NCI-H1048 (cell line): ENCODE measurements at regions not wholly inside any gene's neighbourhood (a gene's known extent, or its start where the extent isn't known, plus 50 kb on each side); places are given as distances from the start of the nearest gene placed in this dataset.

Experiments
- DNase-seq: peaks from one replicate; lab custom pipeline; 2025; lab: John Stamatoyannopoulos, UW

DNA sequence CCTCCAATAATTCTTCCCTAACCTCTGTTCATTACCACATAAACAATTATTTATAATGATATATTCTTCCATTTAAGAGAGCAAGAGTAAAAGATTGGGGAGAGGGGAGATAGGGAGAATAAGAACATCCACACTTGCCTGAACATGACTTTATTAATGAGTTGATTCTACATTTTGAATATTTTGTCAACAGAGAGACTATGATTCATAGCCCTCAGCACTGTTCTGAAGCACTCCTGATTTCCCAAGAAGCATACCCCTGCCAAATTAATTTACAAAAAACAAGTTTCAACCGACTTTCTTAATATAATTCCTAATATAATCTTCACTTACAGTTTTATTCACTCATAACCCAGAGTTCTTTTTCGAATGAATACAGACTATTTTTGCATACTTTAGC lies 828.8 kb downstream of the ROBO2 start:
- DNase-seq = no peak

DNA sequence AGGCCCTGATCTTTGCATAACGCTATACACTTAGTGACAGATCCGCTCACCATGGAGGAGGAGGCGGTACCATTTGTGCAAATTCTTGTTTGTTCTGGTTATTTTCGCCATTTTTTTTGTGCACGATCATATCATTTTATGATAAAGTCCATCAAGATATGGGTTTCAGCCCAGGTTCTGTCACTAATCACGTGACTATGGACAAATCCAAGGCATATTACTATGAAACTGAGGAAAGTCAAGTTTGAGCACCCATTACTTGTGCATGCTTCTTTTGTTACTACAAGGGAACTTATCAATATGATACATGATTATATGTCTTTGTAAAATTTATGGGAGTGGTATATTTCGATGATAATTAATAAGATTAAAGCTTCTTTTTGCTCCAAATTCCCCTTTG lies 829.5 kb downstream of the ROBO2 start:
- no peak for DNase-seq

DNA sequence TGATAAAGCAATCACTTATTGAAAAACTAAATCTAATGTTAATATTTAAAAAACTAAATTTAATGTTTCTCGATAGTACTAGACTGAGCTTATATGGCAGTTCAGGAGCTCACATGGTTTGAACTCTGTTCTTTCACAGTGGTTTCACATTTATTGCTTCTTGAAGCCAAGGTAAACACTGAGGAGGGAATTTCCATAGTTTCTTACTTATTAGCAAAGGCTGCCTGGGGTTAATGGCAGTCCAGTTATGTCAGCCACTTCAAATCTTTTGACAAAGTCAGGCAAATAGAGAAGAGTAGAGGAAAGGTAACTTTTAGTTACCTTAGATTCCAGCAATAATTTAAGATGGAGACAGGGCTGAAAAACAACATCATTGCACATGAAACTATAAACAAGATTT lies 831.5 kb downstream of the ROBO2 start:
- no peak for DNase-seq

DNA sequence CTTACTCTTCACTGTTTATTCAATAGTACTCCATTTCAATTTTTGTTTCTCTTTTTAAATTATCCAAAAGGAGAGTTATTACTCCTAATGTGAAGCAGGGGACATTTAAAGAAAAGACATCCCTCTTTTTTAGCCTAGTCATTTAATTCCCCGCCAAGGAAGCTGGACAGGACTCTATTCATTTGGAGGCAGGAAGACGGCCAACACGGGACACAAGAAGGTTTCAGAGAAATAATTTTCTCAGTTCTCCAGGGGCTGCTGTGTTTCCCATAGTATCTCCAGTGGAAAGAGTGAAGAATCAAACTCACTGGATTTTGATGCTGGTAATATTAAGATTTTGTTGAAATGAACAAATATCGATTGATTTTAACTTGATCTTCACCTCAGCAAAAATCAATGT lies 833.7 kb downstream of the ROBO2 start:
- no peak for DNase-seq

DNA sequence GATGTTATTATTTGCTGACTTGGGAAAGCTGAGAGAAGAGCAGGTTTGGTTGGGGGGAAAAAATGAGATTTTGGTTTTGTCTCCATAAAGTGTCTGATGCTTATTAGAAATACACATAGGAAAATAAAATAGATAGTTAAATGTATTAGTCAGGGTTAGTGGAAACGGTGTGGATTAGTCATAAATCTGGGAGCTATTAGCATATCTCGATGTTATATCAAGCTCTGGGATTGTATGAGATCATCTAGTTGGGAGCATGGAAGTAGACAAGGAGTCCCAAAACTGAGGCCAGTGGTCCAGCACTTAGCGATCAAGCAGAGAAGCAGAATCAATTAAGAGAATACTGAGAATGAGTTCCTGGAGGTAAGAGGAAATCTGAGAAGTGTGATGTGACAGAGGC lies 845.5 kb downstream of the ROBO2 start:
- no peak for DNase-seq

DNA sequence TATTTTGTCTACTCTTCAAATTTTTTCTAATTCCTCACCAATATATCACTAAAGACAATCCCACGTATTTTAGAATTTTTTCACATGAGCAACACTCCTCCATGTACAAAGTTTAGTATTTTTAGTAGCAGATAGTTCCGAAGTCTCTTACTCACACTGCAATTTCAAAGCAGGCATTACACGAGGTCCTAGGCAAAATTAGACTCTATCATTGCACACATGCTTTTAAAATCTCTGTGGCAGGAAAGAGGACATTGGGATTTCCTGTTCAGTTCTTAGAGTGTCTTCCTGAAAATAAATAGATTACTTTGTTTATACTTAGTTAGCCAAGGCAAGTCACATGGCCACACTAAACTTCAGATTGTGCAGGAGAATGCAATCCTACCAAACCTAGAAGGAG lies 847.7 kb downstream of the ROBO2 start:
- no peak for DNase-seq

DNA sequence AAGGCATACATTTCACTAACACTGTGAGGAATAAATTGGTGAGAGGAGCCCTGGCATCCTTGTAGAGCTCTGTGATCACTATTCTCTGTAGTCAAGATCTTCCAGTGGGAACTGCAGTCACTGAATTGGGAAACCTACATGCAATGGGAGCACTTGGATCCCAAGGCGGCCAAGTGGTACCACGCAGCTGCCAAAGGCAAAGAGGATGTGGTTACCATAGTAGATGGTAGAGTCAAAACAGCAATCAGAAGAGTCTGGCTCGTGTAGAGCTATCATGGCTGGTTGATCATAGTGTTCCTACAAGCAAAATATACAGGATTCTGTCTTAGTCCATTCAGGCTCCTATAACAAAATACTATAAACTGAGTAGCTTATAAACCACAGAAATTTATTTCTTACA lies 849.7 kb downstream of the ROBO2 start:
- DNase-seq = no peak

DNA sequence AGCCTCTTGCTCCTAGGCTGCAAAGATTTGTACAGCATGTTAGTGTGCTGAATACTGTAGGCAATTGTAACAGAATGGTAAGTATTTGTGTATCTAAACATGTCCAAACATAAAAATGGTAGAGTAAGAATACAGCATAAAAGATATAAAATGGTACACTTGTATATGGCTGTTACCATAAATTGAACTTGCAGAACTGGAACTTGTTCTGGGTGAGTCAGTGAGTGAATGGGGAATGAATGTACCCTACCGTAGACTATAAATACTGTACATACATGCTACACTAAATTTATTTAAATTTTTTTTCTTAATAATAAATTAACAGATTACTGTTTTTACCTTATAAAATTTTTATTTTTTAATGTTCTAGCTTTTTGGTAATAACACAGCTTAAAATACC lies 858.7 kb downstream of the ROBO2 start:
- DNase-seq = no peak

DNA sequence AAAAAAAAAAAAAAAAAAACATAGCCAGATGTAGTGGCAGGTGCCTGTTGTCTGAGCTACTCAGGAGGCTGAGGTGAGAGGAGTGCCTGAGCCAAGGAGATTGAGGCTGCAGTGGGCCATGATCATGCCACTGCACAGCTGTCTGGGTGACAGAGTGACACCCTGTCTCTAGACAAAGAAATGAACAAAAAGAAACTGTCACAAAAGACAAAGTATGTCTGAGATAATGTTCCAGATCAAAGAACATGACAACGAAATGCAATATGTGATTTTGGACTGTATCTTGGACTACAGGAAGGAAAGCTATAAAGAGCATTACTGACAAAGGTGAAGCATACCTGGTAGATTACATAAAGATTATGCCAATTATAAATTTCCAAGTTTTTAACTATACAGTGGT lies 862.8 kb downstream of the ROBO2 start:
- no peak for DNase-seq

DNA sequence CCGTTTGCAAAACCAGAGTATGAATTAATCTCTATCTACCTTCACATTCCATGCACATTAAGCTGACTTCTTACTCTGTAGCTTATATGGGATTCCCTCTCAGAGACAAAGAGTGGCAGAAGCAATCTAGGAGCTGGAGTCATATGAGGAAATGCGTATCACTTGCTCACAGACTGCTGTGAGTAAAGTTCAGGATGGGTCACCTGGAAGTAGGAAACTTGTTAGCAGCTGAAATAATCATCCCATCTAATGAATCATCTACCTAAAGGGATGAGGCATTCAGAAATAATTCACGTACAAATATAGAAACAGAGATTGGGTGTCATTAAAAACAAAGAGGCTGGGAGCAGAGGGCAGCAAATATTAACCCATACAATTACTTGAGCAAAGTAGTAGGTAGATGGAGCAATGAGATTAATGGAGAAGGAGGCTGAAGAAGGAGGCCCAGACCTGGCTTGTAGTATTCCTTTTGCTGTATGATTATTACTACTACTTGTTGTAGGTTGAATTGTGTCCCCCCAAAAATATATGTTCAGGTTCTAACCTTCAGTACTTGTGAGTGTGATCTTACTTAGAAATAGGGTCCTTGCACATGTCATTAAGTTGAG lies 866.3 kb downstream of the ROBO2 start:
- DNase-seq = no peak

DNA sequence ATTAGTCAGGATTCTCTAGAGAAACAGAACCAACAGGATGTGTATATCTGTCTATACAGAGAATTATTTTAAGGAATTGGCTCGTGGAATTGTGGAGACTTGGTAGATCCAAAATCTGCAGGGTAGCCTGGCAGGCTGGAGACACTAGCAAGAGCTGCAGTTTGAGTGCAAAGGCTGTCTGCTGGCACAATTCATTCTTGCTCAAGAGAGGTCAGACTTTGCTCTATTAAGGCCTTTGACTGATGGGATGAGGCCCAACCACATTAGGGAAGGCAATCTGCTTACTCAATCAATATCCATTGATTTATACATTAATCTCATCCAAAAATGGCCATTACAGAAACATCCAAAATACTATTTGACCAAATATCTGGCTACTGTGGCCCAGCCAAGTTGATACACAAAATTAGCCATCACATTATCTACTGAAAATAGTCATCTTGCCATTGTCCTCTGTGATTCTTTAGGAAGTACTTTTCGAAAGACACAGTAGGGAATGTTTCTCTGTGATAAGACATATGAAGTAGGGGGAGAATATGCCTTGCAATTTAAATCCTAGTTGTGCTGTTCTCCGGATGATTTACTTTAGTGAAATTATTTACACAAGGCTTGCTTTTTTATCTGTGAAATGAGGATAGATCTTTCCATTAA lies 873.8 kb downstream of the ROBO2 start:
- no peak for DNase-seq

DNA sequence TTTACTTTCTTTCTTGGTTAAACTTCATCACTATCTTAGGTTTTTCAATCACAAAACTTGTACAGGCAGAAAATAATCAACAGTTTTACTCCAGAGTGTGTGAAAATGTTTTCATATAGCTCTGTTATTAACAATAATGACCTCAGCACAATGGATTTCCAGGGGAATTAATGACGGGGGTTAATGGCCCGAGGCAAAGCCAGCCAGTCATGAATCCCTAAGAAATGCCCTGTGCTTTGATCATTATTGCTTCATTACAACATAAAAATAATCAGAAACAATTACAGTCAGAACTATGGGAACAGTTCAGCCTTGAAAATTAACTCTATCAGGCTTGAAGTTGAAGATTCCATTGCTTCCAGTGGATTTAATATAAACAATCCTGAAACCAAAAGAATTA lies 875.4 kb downstream of the ROBO2 start:
- DNase-seq = no peak

DNA sequence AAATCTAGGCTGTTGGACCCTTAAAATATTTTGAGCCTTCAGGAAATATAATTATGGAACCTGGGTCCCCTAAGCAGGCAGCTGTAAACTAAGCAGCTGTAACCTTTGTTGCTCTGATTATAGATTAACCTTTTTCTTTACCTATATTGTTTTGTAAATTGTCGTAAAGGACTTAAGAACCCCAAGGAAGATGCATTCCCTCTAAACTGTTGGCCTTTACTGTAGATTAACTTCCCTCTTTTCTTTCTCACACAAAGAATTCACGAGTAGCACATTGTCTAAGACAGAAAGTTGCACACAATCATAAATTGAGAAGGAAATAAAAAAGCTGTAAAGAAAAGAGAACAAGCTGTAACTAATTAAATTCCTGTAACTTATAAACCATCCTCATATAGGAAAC lies 877.3 kb downstream of the ROBO2 start:
- DNase-seq = no peak

DNA sequence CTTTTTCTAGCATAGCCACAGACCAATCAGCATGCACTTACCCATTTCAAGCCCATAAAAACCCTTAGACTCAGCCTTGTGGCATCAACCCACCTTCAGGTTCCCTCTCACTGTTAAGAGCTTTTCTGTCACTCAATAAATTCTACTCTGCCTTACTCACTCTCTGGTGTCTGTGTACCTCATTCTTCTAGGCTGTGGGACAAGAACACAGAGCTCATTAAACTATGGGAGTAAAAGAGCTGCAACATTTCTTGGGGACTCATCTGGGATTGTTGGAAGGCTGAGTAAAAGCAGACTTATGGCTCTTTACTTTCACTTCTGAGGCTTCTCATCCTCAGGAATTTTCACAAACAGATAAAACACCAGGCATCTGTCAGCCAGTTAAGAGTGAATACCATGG lies 879.3 kb downstream of the ROBO2 start:
- no peak for DNase-seq

DNA sequence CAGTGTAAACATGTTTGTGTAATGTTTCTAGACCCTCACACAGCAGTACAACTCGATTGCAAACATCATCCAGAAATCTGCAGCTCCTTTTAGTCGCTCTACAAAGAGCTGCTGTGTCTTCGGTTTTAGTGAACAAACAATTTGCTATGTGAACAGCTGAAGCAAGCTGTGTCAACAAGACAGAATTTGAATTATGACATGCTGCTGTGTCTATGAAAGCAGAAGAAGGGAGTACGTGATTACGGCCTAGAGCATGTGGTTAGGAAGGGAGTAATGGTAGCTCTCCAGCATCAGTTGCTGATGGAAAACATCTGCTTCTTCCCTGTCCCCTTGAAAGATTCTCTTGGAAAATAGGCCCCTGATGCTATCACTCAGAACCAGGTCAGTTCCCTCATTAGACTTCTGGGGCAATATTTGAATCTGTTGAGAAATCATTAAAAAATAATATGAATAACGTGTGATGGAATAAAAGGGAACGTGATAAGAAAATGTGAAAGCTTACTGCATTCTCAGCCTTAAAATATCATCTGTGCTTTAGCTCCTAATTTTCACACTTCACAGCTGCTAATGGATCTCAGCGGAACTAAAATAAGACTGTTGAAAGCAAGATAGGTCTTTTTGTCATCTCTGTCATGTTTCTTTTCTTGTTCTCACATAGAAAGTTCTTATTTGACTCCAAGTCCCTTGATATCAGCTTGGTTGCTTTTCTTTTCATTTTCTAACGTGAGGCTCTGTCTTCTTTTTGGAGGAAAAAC lies 891.5 kb downstream of the ROBO2 start:
- no peak for DNase-seq

DNA sequence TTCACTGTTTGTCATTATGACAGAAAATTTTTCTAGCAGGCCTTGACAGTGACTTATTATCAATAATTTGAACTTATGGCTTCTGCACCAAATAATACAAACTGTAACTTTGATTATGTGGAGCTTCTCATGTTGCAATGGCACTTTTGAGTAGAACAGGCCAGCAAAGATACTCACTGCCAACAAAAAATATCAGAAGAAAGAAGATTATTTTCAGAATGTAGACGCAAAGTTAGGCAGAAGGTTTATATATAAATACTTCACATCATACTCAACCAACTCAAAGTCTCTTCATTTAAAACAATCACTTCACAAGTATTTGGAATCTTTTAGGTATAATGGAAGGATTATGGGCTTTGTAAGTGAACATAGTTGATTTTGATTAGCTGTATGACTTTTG lies 893.0 kb downstream of the ROBO2 start:
- no peak for DNase-seq

DNA sequence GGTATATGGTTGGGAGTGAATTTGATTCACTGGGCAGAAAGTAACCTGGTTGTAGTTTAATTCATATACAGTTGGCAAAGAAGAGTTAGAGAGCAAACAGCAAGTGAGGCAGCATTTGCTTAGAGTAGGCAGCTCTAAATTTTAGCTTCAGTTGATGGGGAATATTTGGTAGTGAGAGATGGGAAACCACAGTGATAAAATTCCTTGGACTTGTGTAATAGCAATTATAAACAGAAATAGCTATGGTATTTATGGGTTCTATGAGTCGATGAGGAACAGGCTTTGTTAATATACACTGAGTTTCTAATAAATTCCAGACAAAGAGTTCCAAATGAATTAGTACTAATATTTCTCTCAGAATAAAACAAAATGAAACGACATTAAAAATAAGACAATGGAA lies 894.0 kb downstream of the ROBO2 start:
- DNase-seq = no peak

DNA sequence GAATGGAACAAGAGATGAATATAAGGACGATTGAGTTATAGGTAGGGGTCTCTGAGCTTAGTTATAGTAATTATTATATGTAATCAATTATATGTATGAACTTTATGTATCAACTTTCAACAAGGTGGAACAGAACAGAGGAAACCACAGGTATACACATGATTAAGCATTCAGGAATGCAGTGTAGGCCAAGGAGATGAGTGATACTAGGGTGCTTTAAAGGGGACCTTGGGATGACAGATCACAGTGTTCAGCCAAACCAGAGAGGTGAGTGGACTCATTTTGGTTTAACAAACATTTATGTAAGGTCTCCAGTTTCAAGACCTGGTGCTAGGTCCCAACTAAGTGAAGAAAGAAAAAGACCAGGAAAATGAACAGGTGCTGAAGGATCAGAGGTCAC lies 895.5 kb downstream of the ROBO2 start:
- DNase-seq = no peak

DNA sequence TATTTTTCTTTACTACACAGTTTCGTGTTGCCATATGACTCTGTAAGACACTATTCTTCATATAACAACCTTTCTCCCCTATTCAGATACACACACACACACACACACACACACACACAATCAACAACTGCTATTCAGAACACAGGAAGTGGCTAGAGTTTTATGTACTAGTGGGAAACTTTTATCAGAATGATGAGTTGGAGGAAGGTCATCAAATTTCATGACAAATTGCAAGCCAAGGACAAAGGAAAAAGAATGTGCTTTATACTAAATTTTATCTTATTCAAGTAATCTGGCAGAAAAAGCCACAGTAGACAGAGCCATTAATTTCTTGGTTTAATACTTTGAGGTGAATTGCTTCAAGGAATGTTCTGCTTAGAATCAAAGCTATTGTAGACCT lies 899.8 kb downstream of the ROBO2 start:
- DNase-seq = no peak

DNA sequence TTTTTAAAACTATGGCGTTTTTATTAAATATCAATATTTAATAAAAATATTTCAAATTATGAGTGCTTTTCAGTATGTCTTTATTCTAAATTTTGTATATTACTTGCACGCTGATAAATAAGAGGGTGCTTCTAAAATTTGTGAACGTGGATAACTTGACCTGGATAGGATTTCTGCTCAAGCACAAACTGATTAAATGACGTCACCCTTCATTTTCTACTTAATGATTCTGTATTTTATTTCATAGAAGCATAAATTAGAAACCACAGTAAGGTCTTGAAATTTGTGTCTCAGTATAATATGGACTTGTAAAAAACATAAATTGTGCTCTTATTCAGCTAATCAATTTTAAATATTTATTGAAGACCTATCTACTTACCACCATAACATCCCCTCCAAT lies 903.7 kb downstream of the ROBO2 start:
- no peak for DNase-seq

DNA sequence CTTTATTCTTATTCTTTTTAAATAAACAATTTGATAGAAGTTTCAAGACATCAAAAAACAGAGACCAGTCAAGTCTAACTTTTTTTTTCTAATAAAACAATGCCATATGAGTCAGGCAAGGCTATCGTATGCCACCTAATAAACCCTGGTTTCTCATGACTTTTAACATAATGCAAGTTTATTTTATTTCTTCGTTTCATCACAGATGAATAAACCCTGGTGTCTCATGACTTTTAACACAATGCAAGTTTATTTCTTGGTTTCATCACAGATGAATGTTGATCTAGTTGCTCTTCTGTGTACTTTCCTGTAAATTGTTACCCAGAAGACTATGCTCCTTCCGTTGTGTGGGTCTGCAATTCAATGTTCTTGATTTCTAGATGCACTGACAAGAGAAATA lies 905.4 kb downstream of the ROBO2 start:
- no peak for DNase-seq

DNA sequence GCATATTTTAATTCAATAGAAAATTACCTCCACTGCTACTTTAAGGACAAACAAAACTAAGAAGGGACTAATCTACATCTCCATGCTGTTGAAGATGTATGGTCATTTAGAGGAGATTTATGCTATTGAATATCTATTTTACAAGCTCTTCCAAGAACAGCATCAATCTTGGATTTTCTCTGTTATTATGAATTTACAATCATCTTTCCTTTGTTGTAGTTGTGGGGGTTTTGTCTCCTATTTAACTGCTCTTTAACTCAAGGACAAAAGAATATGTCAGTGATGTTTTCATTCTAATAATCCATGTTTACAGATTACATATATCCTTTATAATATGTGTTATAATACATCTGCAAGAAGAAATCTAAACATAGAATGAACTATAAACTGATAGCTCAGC lies 907.8 kb downstream of the ROBO2 start:
- DNase-seq = no peak

DNA sequence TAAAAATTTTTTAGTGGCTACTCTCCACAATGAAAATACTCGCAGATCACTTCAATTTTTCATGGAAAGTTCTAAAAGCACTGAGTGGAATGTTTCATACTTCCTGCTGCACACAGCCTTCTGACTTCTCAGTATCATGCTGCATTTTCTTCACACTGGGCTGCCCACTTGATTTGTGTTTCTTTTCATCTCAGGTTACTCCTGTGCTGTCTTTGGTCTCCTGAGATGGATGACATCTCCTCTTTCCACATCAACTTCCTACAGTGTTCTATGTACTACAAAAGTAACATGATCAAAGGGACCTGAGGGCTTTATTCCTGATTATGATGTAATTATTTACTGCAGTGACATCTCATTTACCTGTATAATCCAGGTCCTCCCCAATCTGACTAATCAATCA lies 927.7 kb downstream of the ROBO2 start:
- DNase-seq = no peak

DNA sequence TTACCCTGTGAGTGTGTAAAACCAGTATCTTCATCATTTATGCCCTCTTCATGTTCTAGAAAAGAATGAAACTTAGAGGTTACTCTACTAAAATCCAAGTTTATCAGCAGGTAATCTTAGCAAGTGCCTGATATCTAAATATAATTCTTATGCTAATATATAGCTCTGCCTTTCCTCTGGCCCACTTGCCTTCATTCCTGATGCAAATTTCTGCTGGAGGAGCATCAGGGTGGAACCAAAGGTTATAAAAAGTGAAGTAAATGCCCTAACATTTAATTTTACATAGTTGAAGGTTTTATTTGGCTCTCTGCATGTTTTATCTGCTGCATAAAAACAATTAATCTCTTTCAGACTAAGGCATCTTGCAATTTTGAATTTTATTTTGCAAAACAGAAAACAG lies 936.2 kb downstream of the ROBO2 start:
- DNase-seq = no peak
